GM23248 (cell line): ENCODE measurements at regions not wholly inside any gene's neighbourhood (a gene's known extent, or its start where the extent isn't known, plus 50 kb on each side); places are given as distances from the start of the nearest gene placed in this dataset.
"Not testable (repeated sequence)": the region's sequence is repeated elsewhere in the genome, so short reads cannot be mapped to it uniquely, and the experiment has no call there.

ENCODE experiments used
- DNase-seq: peaks from one replicate; pipeline ENCODE4 v3.0.0-alpha.2; 2015
- H2AFZ ChIP-seq: fragments of 200-600 bp; sonication (generic); 2 replicates; pipeline ENCODE4 v1.6.1; 2016; ENCODE audit warnings: antibody characterized with exemption
- H3F3A ChIP-seq: fragments of 200-600 bp; sonication (generic); 2 replicates; pipeline ENCODE4 v1.6.1; 2016; ENCODE audit warnings: mild to moderate bottlenecking, antibody characterized with exemption, mixed run types; ENCODE audit not compliant: insufficient read depth
- H3K27ac ChIP-seq: fragments of 200-600 bp; sonication (generic); 2 replicates; pipeline ENCODE4 v1.5.1; 2016; ENCODE audit warnings: mild to moderate bottlenecking
- H3K27me3 ChIP-seq: fragments of 200-600 bp; sonication (generic); replicated peaks from 2 replicates; pipeline ENCODE4 v1.6.1; 2016; ENCODE audit warnings: mild to moderate bottlenecking; ENCODE audit not compliant: insufficient read depth
- H3K36me3 ChIP-seq: fragments of 200-600 bp; sonication (generic); 2 replicates; pipeline ENCODE4 v1.6.1; 2016; ENCODE audit warnings: low read depth, mild to moderate bottlenecking
- H3K4me1 ChIP-seq: fragments of 200-600 bp; sonication (generic); 2 replicates; pipeline ENCODE4 v1.6.1; 2016; ENCODE audit warnings: mild to moderate bottlenecking; ENCODE audit not compliant: insufficient read depth
- H3K4me2 ChIP-seq: fragments of 200-600 bp; sonication (generic); one replicate; pipeline ENCODE4 v1.6.1; 2016; ENCODE audit warnings: mild to moderate bottlenecking; ENCODE audit not compliant: unreplicated experiment
- H3K4me3 ChIP-seq: fragments of 200-600 bp; sonication (generic); 2 replicates; pipeline ENCODE4 v1.5.1; 2016; ENCODE audit warnings: mild to moderate bottlenecking
- H3K79me2 ChIP-seq: fragments of 200-600 bp; sonication (generic); 2 replicates; pipeline ENCODE4 v1.6.1; 2016; ENCODE audit warnings: mild to moderate bottlenecking; ENCODE audit not compliant: insufficient read depth
- H3K9ac ChIP-seq: fragments of 200-600 bp; sonication (generic); 2 replicates; pipeline ENCODE4 v1.6.1; 2016; ENCODE audit warnings: mild to moderate bottlenecking
- H3K9me2 ChIP-seq: fragments of 200-600 bp; sonication (generic); 2 replicates; pipeline ENCODE4 v1.6.1; 2016; ENCODE audit warnings: mixed run types, mild to moderate bottlenecking, moderate library complexity; ENCODE audit not compliant: insufficient read depth
- H3K9me3 ChIP-seq: fragments of 200-600 bp; sonication (generic); one replicate; pipeline ENCODE4 v1.6.1; 2017; ENCODE audit warnings: low read depth
- H4K20me1 ChIP-seq: fragments of 200-600 bp; sonication (generic); 2 replicates; pipeline ENCODE4 v1.6.0; 2016; ENCODE audit not compliant: insufficient read depth
- EZH2 ChIP-seq: fragments of 200-600 bp; sonication (generic); IDR thresholded peaks from 2 replicates; pipeline ENCODE4 v1.6.1; 2018; ENCODE audit warnings: antibody characterized with exemption, mild to moderate bottlenecking; ENCODE audit not compliant: insufficient read depth, poor library complexity, severe bottlenecking
- EZH2phosphoT487 ChIP-seq: fragments of 200-600 bp; sonication (generic); IDR thresholded peaks from 2 replicates; pipeline ENCODE4 v1.6.1; 2018; ENCODE audit warnings: antibody characterized with exemption, moderate library complexity, mild to moderate bottlenecking, low read depth; ENCODE audit not compliant: insufficient read depth
- WGBS, 2 experiments: methylation state at CpG; one replicate each; pipeline ENCODE4 v1.1.6; 2015 to 2017; ENCODE audit warnings: low lambda C conversion rate in 2 of 2, low coverage in 1 of 2; ENCODE audit errors: missing lambda C conversion rate in 2 of 2; 5-methylcytosine and 5-hydroxymethylcytosine counted together
- in situ Hi-C: fragments of 300-500 bp; cut with MboI; formaldehyde crosslinking; loops from 2 replicates; pipeline ENCODE4 v1.15.0; 2020

DNA sequence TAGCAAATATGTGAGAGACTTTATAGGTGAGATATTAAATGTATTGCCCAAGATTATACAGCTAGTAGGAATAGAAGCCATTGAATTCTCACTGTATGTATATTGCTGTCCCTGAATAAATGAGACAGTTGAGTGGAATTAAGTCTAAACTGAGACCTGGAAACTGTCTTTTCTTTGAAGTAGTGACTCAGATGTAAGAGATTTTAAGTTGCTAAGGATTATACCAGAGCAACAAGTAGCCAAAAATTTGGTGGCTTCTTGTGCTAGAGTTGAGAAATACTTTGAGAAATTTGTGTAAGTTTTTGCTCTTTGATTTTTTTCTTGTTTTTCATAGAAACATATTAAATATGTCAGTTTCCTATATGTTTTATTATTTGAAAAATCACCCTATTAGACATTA is 58.7 kb downstream of the TANC2 start:
- Histone ChIP-seq H3K9ac (no peak overlapping the region; the same call in 1 of the 2 replicates), H3K79me2 (peaks cover 99% of the 10 kb centered on the region), H3K9me3 (no peaks in the 10 kb centered on the region), H3K36me3 (0 out of 2 replicates have a peak, but pooled peaks cover 6% of the 10 kb centered on the region), H2AFZ (no peak overlapping the region), H3K4me2 (peak overlapping the region; percentile 39), H4K20me1 (peaks cover 8% of the 10 kb centered on the region; the same call in 1 of the 2 replicates), H3K27ac (peak overlapping the region; percentile 28), H3K4me1 (peaks cover 50% of the 10 kb centered on the region), H3K27me3 (no peaks in the 10 kb centered on the region), H3K4me3 (0 out of 2 replicates have a peak overlapping the region, but pooled peaks have one; percentile 1), H3F3A (peaks cover 21% of the 10 kb centered on the region), H3K9me2 (no peaks in the 10 kb centered on the region)
- in situ Hi-C loops: no loop called here
- DNase-seq: peak; percentile 80
- TF ChIP-seq EZH2: no peak
- TF ChIP-seq EZH2phosphoT487: no peak

GRCh38 chr17:63025637-63026036 is 59.6 kb downstream of the TANC2 start:
- in situ Hi-C loops, H3K9ac ChIP-seq, DNase-seq, H4K20me1 ChIP-seq, H3K4me3 ChIP-seq, H2AFZ ChIP-seq, H3K9me3 ChIP-seq, H3K36me3 ChIP-seq, H3K9me2 ChIP-seq, H3K4me2 ChIP-seq, H3K27me3 ChIP-seq, H3K27ac ChIP-seq: not testable (repeated sequence)
- Histone ChIP-seq H3K79me2 (peaks cover 98% of the 10 kb centered on the region), H3F3A (peaks cover 30% of the 10 kb centered on the region), H3K4me1 (peaks cover 59% of the 10 kb centered on the region)
- WGBS, 2 experiments: 98 to 99% methylated on average over 4 of the region's 4 CpGs

DNA sequence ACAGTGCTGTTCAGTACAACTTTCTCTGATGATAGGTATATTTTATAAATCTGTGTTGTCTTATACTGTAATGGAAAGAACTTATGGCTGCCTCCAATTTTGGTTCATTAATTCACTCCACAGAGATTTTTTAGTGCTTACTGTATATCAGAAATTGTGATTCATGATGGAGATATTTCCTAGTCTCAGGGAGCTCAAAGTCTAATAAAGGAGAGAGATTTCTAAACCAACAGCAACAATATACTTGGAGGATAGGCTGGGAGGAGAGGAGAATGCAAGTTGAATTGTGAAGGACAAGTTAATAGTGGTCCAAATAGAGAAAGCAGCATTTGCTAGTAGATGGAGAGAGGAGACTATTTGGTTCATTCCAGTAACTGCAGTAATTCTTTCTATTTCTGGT is 63.5 kb downstream of the TANC2 start:
- Histone ChIP-seq H3K27me3 (no peaks in the 10 kb centered on the region), H3K27ac (peak overlapping the region; percentile 43), H4K20me1 (peaks cover 4% of the 10 kb centered on the region; the same call in 1 of the 2 replicates), H3K9ac (no peak overlapping the region), H3K4me3 (peak overlapping the region; percentile 0; the same call in 1 of the 2 replicates), H2AFZ (no peak overlapping the region), H3K9me3 (no peaks in the 10 kb centered on the region), H3K36me3 (no peaks in the 10 kb centered on the region), H3K4me2 (peak overlapping the region; percentile 50), H3K79me2 (peaks cover 98% of the 10 kb centered on the region), H3K4me1 (peaks cover 70% of the 10 kb centered on the region), H3F3A (peaks cover 45% of the 10 kb centered on the region), H3K9me2 (no peaks in the 10 kb centered on the region)
- TF ChIP-seq EZH2: no peak
- TF ChIP-seq EZH2phosphoT487: no peak
- DNase-seq: peak; percentile 78
- in situ Hi-C loops: no loop called here

GRCh38 chr17:63032142-63032541 is 66.1 kb downstream of the TANC2 start:
- Histone ChIP-seq H3F3A (peaks cover 47% of the 10 kb centered on the region), H2AFZ (no peak overlapping the region), H3K9me2 (no peaks in the 10 kb centered on the region), H4K20me1 (0 out of 2 replicates have a peak, but pooled peaks cover 3% of the 10 kb centered on the region), H3K27me3 (no peaks in the 10 kb centered on the region), H3K36me3 (no peaks in the 10 kb centered on the region), H3K9ac (no peak overlapping the region), H3K4me2 (no peak overlapping the region), H3K9me3 (no peaks in the 10 kb centered on the region), H3K4me3 (no peak overlapping the region), H3K79me2 (peaks cover 98% of the 10 kb centered on the region), H3K4me1 (peaks cover 69% of the 10 kb centered on the region), H3K27ac (no peak overlapping the region)
- WGBS, 2 experiments: 86 to 92% methylated on average over 2 of the region's 2 CpGs
- DNase-seq: no peak
- in situ Hi-C loops: no loop called here
- TF ChIP-seq EZH2phosphoT487: no peak
- no peak for TF ChIP-seq EZH2

DNA sequence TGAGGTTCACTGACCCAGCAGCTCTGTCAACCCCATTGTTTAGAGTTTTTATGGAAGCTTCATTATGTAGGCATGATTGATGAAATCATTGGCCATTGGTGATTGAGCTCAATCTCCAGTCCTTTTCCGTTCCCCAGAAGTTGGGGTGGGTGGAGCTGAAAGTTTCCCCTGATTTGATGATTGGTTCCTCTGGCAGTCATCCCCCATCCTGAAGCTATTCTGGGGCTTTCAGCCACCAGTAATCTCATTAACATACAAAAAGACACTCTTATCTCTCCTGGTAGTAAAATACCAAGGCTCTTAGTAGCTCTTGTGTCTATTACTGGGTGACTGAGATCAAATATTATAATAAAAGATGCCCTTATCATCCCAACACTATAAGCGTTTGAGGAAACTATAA is 67.1 kb downstream of the TANC2 start:
- DNase-seq: no peak
- Histone ChIP-seq H3K27me3 (no peaks in the 10 kb centered on the region), H2AFZ (no peak overlapping the region), H3K4me1 (peaks cover 67% of the 10 kb centered on the region), H3K9ac (no peak overlapping the region), H3K27ac (no peak overlapping the region), H3K9me3 (no peaks in the 10 kb centered on the region), H3K4me3 (no peak overlapping the region), H3F3A (peaks cover 47% of the 10 kb centered on the region), H3K36me3 (no peaks in the 10 kb centered on the region), H3K9me2 (no peaks in the 10 kb centered on the region), H4K20me1 (0 out of 2 replicates have a peak, but pooled peaks cover 3% of the 10 kb centered on the region), H3K4me2 (no peak overlapping the region), H3K79me2 (peaks cover 98% of the 10 kb centered on the region)
- no peak for TF ChIP-seq EZH2phosphoT487
- no peak for TF ChIP-seq EZH2
- in situ Hi-C loops: no loop called here
- 72 to 82% methylated on average over 2 of the region's 2 CpGs for WGBS, 2 experiments
